Stimulated activated CD4-positive, alpha-beta T cell treated with anti-CD3 and anti-CD28 coated beads, Interleukin-4, amount 100 ng/mL, for 1 hour (primary cell): ENCODE measurements at regions not wholly inside any gene's neighbourhood (a gene's known extent, or its start where the extent isn't known, plus 50 kb on each side); places are given as distances from the start of the nearest gene placed in this dataset.
"Not testable (repeated sequence)": the region's sequence is repeated elsewhere in the genome, so short reads cannot be mapped to it uniquely, and the experiment has no call there.

ENCODE experiments used
- DNase-seq: peaks from one replicate; pipeline ENCODE4 v3.0.0-alpha.2; 2020

- not testable (repeated sequence) for DNase-seq
Observed at GRCh38 chr17:21470422-21470821, 94.3 kb downstream of the KCNJ12 start.

DNA sequence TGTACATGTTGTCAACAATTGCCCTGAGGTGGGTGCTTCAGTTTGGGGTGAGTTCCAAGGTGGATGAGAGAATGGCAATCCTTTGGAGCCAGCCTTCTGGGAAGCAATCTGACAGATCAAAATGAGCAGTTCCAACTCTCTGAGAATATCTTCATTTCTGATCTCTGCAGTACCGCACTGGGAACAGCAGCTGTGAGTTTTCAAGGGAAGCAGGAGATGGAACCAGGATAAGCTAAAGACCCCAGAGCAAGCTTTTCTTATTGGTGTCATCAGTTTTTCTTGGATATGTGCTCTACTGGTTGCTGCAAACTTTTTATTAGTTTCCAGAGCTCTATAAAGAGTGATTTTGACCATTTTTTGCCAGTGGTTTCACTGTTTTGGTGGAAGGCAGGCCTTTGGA is 94.7 kb downstream of the KCNJ12 start:
- no peak for DNase-seq

GRCh38 chr17:21474815-21475214 is 98.7 kb downstream of the KCNJ12 start:
- DNase-seq: no peak

GRCh38 chr17:21475571-21475970 is 99.4 kb downstream of the KCNJ12 start:
- no peak for DNase-seq

DNA sequence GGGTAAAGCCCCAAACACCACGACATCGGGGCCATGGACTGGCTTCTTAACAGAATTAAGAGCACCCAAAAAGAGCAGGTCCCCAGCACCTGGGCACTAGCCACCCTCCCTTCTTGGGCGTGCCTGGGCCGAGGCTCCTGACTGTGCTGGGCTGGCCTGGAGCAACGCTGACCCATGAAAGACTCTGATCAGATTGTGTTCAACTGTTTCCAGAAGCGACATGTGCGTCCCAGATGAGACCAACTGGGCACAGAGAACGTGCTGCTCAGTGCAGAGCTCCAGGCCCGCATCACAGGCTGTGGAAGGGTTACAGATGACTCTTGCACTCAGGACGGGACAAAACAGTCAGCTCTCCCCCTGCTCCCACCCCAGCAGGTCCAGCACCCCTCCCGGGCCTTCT is 100.7 kb downstream of the KCNJ12 start:
- no peak for DNase-seq

DNA sequence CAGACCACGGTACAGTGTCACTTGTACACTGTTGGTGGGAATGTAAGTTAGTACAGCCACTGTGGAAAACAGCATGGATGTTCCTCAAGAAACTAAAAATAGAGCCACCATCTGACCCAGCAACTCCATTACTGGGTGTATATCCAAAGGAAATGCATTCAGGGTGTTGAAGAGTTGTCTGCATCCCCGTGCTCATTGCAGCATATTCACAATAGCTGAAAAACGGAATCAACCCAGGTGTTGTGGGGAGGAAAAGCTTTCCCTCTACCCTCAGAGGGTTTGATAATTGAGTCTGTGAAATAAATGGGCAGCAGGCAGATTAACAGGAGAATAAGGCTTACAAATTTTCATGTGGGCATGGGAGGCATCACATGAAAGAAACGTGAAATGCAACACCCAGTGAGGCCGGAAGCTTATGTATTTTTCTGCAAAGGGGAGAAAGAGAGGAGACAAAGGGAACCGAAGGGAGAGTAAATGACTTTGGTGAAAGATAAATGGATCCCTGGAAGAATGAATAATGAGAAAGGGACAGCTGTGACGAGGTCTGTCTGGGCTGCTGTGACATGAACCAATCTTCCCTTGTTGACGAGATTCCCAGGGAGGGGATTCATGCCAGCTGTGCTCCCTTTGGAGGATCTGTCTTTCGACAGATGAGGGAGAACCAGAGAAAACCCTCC is 106.2 kb downstream of the KCNJ12 start:
- DNase-seq: no peak

DNA sequence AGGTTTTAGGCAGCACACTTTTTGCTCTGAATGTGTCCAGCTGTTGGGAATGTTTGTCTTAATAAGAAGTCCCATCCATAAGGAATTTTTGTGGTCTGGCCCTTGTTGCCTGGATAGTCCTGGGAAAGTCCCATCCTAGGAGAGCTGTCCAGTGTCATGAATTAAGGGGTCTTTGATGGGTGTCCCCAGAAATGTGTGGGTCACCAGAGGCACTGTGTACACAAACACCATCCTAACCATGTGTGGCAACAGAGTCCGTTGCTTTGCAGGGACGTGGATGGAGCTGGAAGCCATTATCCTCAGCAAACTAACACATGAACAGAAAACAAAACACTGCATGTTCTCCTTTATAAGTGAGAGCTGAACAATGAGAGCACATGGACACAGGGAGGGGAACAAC is 111.9 kb downstream of the KCNJ12 start:
- DNase-seq: not testable (repeated sequence)

DNA sequence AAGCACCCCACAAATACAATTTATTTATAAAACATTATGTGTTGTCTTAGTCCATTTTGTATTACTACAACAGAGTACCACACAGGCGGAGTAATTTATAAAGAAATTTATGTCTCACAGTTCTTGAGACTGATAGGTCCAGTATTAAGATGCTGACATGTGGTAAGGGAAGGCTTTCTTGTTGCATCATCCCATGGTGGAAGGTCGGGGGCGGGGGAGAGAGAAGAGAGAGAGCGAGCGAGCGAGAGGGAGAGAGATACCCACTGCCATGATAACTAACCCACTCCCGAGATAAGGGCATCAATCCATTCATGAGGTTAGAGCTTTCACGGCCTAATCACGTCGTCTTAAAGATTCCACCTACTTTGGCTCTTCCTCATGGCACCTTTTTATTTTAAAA is 117.8 kb downstream of the KCNJ12 start:
- no peak for DNase-seq

DNA sequence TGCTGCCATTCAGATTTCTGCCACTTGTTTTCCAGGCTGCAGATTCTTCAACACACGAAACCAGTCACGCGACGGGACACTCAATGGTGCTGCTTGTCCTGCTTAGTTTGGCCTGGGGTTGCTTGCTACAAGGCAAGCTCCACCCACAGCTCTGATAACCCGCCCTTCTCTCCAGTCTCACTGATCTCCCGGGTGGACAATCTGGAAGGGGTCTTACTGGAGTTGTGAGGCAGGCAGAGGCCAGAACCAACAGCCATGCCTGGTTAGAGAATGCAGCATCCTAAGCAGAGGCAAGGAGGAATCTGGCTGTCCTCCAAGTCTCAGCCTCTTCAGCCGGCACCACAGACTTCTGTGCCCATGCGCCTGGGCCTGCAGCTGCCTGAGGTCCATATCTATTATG is 119.1 kb downstream of the KCNJ12 start:
- DNase-seq: no peak

DNA sequence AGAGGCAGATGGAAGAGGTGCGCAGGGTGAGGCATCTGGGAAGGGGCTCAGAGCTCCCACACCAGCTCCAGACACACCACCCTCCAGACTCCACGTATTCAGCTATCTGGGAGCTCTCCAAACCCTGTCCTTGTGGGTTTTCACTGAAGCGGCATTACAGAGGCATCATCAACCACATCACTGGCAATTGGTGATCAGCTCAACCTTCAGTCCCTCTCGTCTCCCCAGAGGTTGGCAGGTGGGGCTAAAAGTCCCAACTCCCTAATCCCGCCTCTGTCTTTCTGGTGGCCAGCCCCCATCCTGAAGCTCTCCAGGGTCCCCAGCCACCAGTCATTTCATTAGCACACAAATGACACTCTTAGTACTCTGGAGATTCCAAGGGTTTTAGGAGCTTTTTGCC is 123.9 kb downstream of the KCNJ12 start:
- DNase-seq: no peak

GRCh38 chr17:21501927-21502700 is 126.0 kb downstream of the KCNJ12 start:
- DNase-seq: not testable (repeated sequence)

DNA sequence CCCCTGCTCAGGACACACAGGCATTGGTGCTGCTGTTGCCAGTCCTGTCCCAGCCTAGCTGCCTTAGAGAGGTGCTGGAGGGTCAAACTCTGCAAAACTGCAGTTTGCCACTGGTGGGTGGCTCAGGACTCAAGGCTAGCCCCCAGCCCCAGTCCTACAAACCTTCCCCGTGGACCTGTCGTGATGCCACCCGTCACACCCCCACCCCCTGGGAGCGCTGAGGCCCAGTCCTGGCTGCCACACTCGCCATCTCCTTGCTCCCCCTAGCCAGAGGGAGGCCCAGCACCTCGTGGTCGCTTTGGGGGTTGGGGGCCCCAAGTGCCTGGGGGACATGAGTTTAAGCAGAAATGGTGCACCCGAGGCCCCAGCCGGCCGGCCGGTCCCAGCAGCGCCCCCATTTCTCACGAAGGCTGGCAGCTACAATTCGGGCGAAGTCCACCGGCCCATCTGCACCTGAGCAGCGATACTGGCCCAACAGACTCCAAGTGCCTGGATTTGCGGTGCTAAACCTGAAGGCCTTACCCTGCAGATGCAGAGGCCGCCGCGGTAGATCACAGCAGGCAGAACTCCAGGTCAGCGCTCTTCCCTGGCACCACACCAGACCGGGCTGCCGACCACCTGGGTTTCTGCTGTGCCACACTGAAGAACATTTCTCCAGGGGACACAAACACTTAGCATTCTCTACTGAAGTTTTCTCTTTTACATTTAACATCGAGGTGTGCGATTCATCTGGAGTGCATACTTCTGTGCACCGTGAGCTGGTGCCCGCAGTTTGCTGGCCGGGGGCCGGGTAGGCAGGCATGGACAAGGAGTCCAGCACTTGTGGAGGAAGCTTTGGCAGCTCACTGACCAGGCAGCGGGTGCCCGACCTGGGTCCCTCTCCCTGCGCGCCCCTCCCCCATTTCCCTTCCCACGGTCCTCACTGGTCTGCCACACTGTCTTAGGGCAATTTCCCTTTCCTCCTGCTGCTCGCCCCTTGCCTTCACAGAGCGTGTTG is 130.0 kb downstream of the KCNJ12 start:
- no peak for DNase-seq

- not testable (repeated sequence) for DNase-seq
Observed at GRCh38 chr17:21507806-21508205, 131.6 kb downstream of the KCNJ12 start.

- DNase-seq: no peak
Observed at GRCh38 chr17:21508211-21508610, 132.1 kb downstream of the KCNJ12 start.

DNA sequence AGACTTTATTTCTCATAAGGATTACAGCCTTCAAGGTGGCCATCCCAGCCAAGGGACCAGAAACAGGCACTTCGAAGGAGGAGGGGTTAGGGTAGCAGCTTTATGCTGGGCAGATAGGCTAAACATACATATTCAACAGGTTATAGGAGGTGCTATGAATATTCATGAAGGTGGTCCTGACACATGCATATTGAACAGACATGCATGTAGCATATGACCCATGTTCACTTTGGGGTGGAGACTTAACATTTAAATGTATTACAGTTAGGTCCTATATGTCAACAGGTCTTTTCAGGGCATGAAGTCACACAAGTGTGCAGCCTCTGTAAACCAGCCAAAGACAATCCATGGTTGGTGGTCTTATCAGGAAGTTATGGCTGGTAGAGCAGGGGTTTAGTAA is 133.2 kb downstream of the KCNJ12 start:
- DNase-seq: not testable (repeated sequence)

DNA sequence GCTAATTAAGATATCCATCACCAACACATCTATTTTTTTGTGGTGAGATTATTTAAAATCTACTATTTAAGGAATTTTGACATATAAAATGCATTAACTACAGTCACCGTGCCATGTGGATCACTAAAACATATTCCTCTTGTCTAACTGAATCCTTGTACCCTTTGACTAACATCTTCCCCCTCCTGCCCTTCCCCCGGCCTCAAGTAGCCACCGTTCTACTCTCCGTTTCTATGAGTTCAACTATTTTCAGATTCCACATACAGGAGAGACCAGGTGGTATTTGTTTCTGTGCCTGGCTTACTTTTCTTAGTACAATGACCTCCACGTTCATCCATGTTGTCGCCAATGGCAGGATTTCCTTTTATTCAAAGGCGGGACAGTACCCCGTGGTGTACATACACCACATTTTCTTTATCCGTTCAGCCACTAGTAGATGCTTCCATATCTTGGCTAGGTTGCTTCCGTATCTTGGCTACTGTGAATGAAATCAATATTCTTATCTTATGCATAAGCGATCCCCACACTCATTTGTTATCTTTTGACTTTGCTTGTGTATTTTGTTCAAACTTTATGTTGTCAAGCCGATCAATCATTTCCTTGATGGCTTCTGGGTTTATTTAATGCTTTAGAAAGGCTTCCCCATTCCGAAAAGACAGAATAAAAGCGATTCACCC is 134.7 kb downstream of the KCNJ12 start:
- DNase-seq: no peak

DNA sequence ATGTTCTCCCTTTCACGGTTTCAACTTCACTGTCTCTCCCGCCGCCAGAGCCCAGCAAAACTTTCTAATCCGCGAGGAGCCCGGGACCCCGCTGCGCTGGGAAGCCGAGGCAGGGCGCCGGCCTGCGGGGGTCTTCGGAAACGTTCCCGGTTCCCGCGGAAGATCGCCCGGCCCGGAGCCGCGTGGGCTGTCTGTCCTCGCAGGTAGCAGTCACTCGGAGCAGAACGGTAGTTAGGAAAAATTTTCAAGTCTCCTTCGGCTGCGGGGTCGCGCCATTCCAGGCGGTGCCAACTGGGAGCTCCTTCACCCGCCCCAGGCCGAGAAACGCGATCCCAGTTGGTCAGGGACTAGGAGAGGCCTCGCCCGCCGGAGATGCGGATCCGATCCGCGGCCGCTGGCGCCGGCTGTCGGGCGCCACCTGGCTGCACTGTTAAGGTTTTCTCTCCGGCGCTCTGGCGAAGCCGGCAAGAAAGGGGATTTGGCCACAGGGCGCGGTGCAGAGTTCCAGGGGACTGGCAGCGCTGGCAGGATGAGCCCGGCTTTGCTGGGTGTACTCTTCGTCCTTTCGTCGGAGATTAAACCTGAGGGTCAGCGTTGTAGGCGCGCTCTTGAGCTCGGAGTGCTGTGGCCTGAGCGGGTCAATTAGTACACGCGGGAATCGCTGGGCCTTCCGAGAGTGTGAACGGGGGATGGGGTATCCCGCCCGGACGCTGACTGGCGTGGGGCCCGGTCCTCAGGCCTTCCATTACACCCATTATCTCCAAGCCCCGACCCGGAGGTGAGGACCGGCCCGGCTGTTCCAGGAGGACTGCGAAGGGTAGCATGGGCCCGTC is 135.4 kb downstream of the KCNJ12 start:
- peak; percentile 72 for DNase-seq

DNA sequence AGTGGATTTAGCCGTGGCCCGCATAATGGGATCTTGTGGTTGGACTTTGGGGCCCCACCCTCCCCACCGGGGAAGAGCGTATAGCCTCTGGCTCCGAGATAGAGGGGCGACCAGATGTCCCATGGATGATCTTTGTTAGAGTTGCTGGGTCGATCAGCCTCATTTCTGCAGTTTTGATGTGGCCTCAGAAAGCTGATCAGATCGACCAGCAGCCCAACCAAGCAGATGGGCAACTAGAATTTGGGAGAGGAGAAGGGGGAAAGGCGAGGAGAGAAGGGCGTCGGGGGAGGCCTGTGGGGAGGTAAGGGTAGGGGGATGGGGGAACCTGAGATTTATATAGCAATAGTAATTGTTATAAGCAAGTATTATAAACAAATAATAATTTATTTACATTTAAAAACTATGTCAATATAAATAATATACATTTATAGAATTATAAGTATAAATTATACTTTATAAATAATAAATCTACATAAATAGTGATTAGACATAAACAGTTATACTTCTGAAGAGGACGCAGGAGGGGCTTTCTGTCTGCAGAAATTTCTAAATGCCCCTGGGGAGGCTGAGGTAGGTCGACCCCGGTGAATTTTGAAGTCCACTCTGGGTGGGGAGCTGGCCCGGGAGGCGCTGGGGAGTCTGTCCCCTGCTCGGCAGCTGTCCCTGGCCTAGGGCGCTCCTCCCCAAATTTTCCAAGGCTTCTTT is 136.3 kb downstream of the KCNJ12 start:
- no peak for DNase-seq

GRCh38 chr17:21513012-21513570 is 136.9 kb downstream of the KCNJ12 start:
- peak; percentile 74 for DNase-seq

GRCh38 chr17:21514567-21514966 is 138.4 kb downstream of the KCNJ12 start:
- DNase-seq: not testable (repeated sequence)
